ENCODE measurements at regions not wholly inside any gene's neighbourhood (a gene's known extent, or its start where the extent isn't known, plus 50 kb on each side); places are given as distances from the start of the nearest gene placed in this dataset.

DNA sequence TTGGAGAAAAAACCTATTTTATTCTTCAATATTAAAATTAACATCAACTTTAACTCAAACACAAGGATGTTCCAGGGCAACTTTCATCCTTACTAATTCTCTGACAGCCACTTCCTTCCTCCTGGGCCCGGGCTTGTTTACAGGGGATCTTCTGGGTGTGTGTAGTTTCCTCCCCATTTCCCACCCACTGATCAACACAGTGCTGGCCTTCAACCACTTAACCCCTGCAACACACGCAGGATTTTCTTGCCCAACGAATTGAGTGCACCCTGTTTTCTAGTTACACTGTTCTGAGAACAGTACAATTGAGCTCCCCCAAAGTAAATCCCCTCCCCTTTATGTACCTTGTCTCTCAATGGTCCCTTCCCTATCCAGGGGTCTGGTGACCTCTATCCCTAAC, 83.1 kb upstream of the RANBP3L start:
- H3K27ac ChIP-seq: no peak overlapping the region
- no peak overlapping the region for H3K4me2 ChIP-seq
- no peak for FAIRE-seq
- TF ChIP-seq BHLHE40 (IDR thresholded peaks at IDR 0.05; ENCODE audit: low read depth, low read length): no peak
- WGBS (ENCODE audit: missing lambda C conversion rate): 4% methylated on average over 3 of the region's 3 CpGs
- H3K9me3 ChIP-seq: no peaks in the 10 kb centered on the region
- H3K4me3 ChIP-seq: no peak overlapping the region
- no peak for DNase-seq (ENCODE audit: low read depth in 1 of 2, low spot score in 1 of 2)
- no peaks in the 10 kb centered on the region for H3K4me1 ChIP-seq
- ChIA-PET POLR2A (no interaction called here), CTCF (no interaction called here)
- ATAC-seq: no peak

DNA sequence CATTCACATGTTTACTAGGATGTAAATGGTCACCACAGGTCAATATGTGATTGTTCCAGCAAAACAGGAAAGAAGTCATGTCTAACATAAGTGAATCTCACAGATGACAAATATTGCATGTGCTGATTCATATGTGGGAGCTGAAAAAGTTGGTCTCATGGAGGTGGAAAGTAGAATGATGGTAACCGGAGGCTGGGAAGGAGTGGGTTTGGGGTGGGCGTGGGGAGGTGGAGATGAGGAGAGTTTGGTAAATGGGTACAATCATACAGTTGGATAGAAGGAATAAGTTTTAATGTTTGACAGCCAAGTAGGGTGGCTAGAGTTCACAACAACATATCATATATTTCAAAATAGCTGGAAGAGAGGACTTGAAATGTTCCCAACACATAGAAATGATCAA, 83.8 kb upstream of the RANBP3L start:
- no peak for DNase-seq (ENCODE audit: low read depth in 1 of 2, low spot score in 1 of 2)
- ChIA-PET CTCF (no interaction called here), POLR2A (no interaction called here)
- Histone ChIP-seq H3K4me2 (no peak overlapping the region), H3K4me1 (no peaks in the 10 kb centered on the region), H3K4me3 (no peak overlapping the region), H3K9me3 (no peaks in the 10 kb centered on the region), H3K27ac (no peak overlapping the region)
- TF ChIP-seq PHF8 (IDR thresholded peaks at IDR 0.05; ENCODE audit: borderline replicate concordance, low read depth): no peak
- TF ChIP-seq, protein P1, sequence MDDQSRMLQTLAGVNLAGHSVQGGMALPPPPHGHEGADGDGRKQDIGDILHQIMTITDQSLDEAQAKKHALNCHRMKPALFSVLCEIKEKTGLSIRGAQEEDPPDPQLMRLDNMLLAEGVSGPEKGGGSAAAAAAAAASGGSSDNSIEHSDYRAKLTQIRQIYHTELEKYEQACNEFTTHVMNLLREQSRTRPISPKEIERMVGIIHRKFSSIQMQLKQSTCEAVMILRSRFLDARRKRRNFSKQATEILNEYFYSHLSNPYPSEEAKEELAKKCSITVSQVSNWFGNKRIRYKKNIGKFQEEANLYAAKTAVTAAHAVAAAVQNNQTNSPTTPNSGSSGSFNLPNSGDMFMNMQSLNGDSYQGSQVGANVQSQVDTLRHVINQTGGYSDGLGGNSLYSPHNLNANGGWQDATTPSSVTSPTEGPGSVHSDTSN (IDR thresholded peaks at IDR 0.05): no peak
- TF ChIP-seq EHMT2 (IDR thresholded peaks at IDR 0.05; ENCODE audit: low read depth): no peak
- no peak for TF ChIP-seq SMC3 (IDR thresholded peaks at IDR 0.05)
- TF ChIP-seq POLR2AphosphoS2 (conservative IDR thresholded peaks at IDR 0.05; ENCODE audit: low read length): no peak
- no peak for TF ChIP-seq GATA3 (IDR thresholded peaks at IDR 0.05; ENCODE audit: borderline replicate concordance)
- no peak for FAIRE-seq
- WGBS (ENCODE audit: missing lambda C conversion rate): 51% methylated on average over 2 of the region's 2 CpGs
- ATAC-seq: no peak

DNA sequence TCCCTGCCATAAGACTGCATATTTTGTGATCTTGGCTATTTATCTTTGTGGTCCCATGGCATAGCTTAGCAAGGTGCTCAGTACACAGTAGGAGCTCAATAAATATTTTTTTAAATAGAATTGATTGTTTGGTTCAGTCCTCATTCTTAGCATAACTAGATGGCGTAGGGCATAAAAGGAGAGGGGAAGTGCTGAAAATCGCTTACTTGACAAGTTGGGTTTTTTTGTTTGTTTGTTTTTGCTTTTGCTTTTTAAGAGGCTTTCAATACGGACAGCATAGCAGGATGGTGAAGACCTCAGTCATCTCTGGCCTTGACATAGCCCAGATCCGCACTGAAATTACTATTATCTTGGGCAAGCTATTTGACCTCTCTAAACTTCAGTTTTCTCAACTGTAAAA, 86.6 kb upstream of the RANBP3L start:
- Histone ChIP-seq H3K9me3 (no peaks in the 10 kb centered on the region), H3K4me3 (no peak overlapping the region), H3K27ac (no peak overlapping the region), H3K4me2 (no peak overlapping the region), H3K4me1 (no peaks in the 10 kb centered on the region)
- DNase-seq (ENCODE audit: low read depth in 1 of 2, low spot score in 1 of 2) (no peak), ATAC-seq (no peak), FAIRE-seq (no peak)
- CTCF ChIA-PET: interaction anchor here (0.7 to 1.0 kb wide), 5 partner anchors 9 to 308 kb away, joined by 3 to 4 read pairs (median 3); no protein-coding TSS in a partner anchor
- POLR2A ChIA-PET: no interaction called here
- 65% methylated on average over 4 of the region's 4 CpGs for WGBS (ENCODE audit: missing lambda C conversion rate)
- TF ChIP-seq MAFK (IDR thresholded peaks at IDR 0.05; ENCODE audit: partially characterized antibody) (peak; percentile 19), ESRRA (IDR thresholded peaks at IDR 0.05; ENCODE audit: borderline replicate concordance, low read length) (no peak), KDM5A (IDR thresholded peaks at IDR 0.05) (no peak)

DNA sequence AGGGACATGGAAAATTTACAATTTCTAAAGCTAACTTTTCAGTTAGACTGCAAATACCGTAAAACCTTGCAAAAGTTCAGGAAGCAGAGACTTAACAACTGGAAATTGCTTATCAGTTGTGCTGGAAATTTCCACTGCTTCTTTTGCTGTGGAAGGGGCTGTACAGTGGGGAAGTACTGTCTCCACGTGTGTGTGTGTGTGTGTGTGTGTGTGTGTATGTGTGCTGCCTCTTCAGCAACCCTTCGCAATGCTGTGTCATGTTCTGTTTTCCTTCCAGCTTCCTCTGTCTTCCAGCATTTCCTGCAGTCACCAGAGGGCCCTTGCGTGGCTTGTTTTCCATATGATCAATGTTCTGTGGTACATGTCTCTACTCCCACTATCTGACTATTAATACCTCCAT, 87.5 kb upstream of the RANBP3L start:
- ATAC-seq (no peak; a peak in 1 of 6 replicates), FAIRE-seq (no peak), DNase-seq (ENCODE audit: low read depth in 1 of 2, low spot score in 1 of 2) (no peak)
- H3K27ac ChIP-seq: no peak overlapping the region
- no peak overlapping the region for H3K4me3 ChIP-seq
- 40% methylated on average over 4 of the region's 4 CpGs for WGBS (ENCODE audit: missing lambda C conversion rate)
- TF ChIP-seq RARB (CRISPR knock-in tag; IDR thresholded peaks at IDR 0.05) (no peak), FOSL2 (IDR thresholded peaks at IDR 0.05) (no peak), FOSL2 (CRISPR knock-in tag; IDR thresholded peaks at IDR 0.05) (no peak), EHMT2 (IDR thresholded peaks at IDR 0.05; ENCODE audit: low read depth) (no peak), TP53 (CRISPR knock-in tag; IDR thresholded peaks at IDR 0.05) (no peak), ZC3H11A (IDR thresholded peaks at IDR 0.05) (no peak)
- TF ChIP-seq, protein P2, sequence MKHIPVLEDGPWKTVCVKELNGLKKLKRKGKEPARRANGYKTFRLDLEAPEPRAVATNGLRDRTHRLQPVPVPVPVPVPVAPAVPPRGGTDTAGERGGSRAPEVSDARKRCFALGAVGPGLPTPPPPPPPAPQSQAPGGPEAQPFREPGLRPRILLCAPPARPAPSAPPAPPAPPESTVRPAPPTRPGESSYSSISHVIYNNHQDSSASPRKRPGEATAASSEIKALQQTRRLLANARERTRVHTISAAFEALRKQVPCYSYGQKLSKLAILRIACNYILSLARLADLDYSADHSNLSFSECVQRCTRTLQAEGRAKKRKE (CRISPR knock-in tag; IDR thresholded peaks at IDR 0.05; ENCODE audit: low read depth): no peak
- TF ChIP-seq, protein P3, sequence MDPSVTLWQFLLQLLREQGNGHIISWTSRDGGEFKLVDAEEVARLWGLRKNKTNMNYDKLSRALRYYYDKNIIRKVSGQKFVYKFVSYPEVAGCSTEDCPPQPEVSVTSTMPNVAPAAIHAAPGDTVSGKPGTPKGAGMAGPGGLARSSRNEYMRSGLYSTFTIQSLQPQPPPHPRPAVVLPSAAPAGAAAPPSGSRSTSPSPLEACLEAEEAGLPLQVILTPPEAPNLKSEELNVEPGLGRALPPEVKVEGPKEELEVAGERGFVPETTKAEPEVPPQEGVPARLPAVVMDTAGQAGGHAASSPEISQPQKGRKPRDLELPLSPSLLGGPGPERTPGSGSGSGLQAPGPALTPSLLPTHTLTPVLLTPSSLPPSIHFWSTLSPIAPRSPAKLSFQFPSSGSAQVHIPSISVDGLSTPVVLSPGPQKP (IDR thresholded peaks at IDR 0.05; ENCODE audit: low read depth, low read length): no peak
- H3K4me1 ChIP-seq: no peaks in the 10 kb centered on the region
- H3K9me3 ChIP-seq: no peaks in the 10 kb centered on the region
- no peak overlapping the region for H3K4me2 ChIP-seq
- POLR2A ChIA-PET: no interaction called here
- CTCF ChIA-PET: interaction anchor here (0.9 to 1.4 kb wide), 2 partner anchors 124 to 148 kb away, joined by 3 to 4 read pairs; partner anchors contain the start of gene NADK2
